ENCODE measurements at regions not wholly inside any gene's neighbourhood (a gene's known extent, or its start where the extent isn't known, plus 50 kb on each side); places are given as distances from the start of the nearest gene placed in this dataset.

DNA sequence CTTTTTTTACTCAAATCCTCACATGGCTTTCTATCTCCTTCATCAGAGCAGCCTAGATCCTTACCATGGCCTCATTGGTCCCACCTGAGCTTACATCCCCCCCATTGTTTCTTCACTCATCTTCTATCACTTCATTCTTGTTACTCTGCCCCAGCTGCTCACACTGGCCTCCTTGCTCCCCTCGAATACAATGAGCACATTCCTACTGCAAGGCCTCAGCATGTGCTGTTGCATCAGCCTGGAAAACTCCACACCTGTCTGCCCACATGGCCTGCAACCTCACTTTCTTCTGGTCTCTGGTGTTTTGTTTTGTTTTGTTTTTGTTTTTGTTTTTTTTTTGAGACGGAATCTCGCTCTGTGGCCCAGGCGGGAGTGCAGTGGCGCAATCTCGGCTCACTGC, 212.6 kb downstream of the TBX18 start:
- in situ Hi-C loops (cut with HindIII; ENCODE audit: low sequenced_read_pairs): no loop called here
- TF ChIP-seq, protein P1, sequence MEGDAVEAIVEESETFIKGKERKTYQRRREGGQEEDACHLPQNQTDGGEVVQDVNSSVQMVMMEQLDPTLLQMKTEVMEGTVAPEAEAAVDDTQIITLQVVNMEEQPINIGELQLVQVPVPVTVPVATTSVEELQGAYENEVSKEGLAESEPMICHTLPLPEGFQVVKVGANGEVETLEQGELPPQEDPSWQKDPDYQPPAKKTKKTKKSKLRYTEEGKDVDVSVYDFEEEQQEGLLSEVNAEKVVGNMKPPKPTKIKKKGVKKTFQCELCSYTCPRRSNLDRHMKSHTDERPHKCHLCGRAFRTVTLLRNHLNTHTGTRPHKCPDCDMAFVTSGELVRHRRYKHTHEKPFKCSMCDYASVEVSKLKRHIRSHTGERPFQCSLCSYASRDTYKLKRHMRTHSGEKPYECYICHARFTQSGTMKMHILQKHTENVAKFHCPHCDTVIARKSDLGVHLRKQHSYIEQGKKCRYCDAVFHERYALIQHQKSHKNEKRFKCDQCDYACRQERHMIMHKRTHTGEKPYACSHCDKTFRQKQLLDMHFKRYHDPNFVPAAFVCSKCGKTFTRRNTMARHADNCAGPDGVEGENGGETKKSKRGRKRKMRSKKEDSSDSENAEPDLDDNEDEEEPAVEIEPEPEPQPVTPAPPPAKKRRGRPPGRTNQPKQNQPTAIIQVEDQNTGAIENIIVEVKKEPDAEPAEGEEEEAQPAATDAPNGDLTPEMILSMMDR (IDR thresholded peaks at IDR 0.05; ENCODE audit: low read depth, low read length): no peak
- DNase-seq (ENCODE audit: low read depth, low spot score): no peak
- no peak overlapping the region for H3K4me3 ChIP-seq (ENCODE audit: low read depth, low read length)

DNA sequence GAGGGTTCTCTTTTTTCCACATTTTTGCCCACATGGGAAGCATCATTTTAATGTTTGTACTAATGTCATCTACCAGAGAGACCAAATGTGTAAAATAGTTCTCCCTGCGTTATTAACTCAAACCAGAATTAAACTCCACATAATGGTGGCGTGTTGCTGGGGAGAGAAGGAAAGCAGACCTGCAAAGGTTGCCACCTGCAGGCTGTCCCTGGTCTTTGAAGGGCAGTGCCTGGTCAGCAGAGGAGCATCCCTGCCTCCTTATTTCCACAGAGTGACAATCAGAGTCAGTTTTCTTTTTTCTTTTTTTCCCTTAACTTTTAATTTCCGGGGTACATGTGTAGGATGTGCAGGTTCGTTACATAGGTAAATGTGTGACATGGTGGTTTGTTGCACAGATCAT, 214.5 kb downstream of the TBX18 start:
- TF ChIP-seq, protein P1 (IDR thresholded peaks at IDR 0.05; ENCODE audit: low read depth, low read length): no peak
- no peak for DNase-seq (ENCODE audit: low read depth, low spot score)
- H3K4me3 ChIP-seq (ENCODE audit: low read depth, low read length): no peak overlapping the region
- in situ Hi-C loops (cut with HindIII; ENCODE audit: low sequenced_read_pairs): no loop called here

DNA sequence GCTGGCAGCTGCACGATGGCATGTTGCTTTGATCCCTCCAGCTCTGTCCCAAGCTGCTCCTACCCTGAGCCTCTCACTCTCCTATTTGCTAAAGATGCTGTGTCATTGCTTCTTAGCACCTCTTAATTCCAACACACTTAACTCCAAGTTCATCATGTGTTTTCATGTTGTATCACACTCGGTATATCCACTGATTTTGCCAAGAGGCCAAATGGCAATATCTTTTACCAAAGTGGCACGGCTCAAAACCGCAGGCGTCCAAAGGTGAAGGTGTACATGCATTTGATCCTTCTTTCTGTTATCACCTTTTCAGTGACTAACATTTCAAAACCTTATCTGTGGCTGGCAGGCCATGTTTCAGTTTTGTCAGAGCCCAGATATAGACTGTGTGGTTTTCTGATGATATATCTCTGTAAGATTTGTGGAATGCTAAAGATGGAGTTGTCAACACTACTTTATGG, 217.0 kb downstream of the TBX18 start:
- in situ Hi-C loops (cut with HindIII; ENCODE audit: low sequenced_read_pairs): no loop called here
- TF ChIP-seq, protein P1 (IDR thresholded peaks at IDR 0.05; ENCODE audit: low read depth, low read length): no peak

DNA sequence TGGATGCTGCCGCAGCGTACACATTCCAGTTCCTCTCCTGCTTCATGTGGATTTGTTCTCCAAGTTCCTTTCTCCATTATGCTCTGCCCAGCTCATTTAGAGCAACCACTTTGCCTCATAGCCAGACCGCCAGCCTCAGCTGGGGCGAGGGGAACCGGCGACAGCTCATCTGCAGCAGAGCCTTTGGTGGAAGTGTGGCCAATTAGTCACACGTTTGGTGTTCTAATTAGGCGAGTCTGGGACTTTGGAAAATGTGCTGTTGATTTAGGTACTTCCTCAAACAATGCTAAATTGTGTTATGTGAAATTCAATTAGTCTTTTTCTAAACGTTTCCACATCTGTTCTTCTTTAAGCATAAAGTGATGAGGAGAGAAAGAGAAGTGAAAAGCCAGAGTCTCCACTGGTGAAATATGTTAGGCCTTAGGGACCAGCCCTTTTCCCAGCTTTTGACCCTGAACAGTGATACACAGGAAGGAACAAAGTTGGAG, 217.9 kb downstream of the TBX18 start:
- H3K4me3 ChIP-seq (ENCODE audit: low read depth, low read length): no peak overlapping the region
- peak; percentile 52 for DNase-seq (ENCODE audit: low read depth, low spot score)
- TF ChIP-seq, protein P1 (IDR thresholded peaks at IDR 0.05; ENCODE audit: low read depth, low read length): no peak
- in situ Hi-C loops (cut with HindIII; ENCODE audit: low sequenced_read_pairs): no loop called here

More for the DNA sequence above, 217.0 kb downstream of the TBX18 start:
- no peak for DNase-seq (ENCODE audit: low read depth, low spot score)
- no peak overlapping the region for H3K4me3 ChIP-seq (ENCODE audit: low read depth, low read length)

DNA sequence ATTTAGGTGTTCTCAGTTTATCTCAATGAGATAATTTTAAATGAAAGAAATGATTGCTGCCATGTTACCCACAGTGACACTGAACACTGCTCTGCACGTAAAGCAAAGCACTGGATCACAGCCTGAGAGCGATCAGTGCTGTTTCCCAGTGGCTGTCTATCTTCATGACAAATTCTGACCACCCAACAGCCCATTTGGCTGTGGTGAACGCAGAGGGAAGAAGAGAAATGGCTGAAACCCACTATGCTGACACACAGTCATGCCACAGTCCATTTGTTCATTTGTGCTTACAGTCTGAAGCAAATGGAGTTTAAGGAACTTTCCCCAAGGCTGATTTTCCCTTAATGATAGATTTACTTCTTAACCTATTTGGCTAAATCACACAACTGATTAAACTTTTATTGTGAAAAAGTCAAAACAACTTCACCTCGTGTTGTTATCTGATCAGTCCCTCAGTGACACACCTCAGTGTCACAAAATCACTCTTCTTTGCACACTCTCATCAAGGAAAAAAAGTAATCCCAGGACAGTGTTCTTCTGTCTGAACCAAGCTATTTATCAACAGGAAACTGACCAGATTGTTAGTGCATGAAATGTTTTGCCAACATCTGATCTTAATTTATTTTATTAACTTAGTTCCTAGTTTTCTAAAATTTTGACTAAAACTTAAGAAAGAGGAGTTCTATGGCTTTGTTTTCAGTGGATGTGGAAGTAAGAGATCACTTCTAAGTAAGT, 225.1 kb downstream of the TBX18 start:
- TF ChIP-seq, protein P1 (IDR thresholded peaks at IDR 0.05; ENCODE audit: low read depth, low read length): no peak
- no peak overlapping the region for H3K4me3 ChIP-seq (ENCODE audit: low read depth, low read length)
- in situ Hi-C loops (cut with HindIII; ENCODE audit: low sequenced_read_pairs): no loop called here
- no peak for DNase-seq (ENCODE audit: low read depth, low spot score)

DNA sequence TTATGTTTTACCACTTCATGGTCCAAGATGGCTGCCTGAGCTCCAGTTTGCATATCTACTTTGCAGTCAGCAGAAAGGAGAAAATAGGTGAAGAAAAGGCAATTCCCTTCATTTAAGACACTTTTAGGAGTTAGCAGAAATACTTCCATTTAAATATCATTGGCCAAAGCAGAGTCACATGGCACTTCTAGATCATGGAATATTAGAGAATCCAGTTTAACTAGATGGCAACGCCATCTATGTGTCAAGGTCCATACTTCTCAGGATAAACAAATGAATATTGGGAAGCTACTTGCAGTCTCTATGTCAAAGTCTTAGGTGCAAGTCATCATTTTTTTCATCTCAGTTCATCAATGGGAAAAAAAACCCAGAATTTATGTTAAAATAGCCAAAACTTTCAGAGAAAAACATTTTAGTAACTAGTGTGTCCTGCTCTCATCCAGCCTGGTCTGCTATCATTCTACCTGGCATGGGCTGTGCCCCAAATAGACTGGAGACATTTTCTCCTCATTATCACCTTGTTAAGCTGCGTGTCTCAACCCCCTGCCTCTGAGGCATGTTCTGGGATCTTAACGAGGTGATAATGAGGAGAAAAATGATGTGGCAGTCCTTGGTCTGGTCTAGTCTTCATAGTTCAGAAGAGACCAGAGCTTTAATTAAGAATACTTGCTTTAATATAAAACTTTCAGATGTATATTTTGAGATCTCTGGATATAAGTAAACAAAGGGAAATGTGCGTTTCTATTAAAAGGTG, 227.3 kb downstream of the TBX18 start:
- in situ Hi-C loops (cut with HindIII; ENCODE audit: low sequenced_read_pairs): no loop called here
- TF ChIP-seq, protein P1 (IDR thresholded peaks at IDR 0.05; ENCODE audit: low read depth, low read length): no peak
- no peak for DNase-seq (ENCODE audit: low read depth, low spot score)
- no peak overlapping the region for H3K4me3 ChIP-seq (ENCODE audit: low read depth, low read length)

Measured in astrocyte of the spinal cord (primary cell).